Type B pancreatic cell (in vitro differentiated cells): ENCODE measurements at regions not wholly inside any gene's neighbourhood (a gene's known extent, or its start where the extent isn't known, plus 50 kb on each side); places are given as distances from the start of the nearest gene placed in this dataset.

Experiments used
- DNase-seq: peaks from one replicate; pipeline ENCODE4 v3.0.0; 2021; ENCODE audit warnings: mixed read lengths; ENCODE audit not compliant: unreplicated experiment; ENCODE audit errors: extremely low spot score
- H3K27ac Mint-ChIP-seq: 2 replicates; pipeline ENCODE4 v1.8.0; 2021; ENCODE audit warnings: mild to moderate bottlenecking, mixed read lengths
- H3K27me3 Mint-ChIP-seq: 2 replicates; pipeline ENCODE4 v1.8.0; 2021; ENCODE audit warnings: mixed read lengths
- H3K36me3 Mint-ChIP-seq: 2 replicates; pipeline ENCODE4 v1.8.0; 2021; ENCODE audit warnings: mixed read lengths
- H3K4me1 Mint-ChIP-seq: one replicate; pipeline ENCODE4 v1.8.0; 2021; ENCODE audit warnings: mixed read lengths; ENCODE audit not compliant: unreplicated experiment
- H3K4me3 Mint-ChIP-seq: 2 replicates; pipeline ENCODE4 v1.8.0; 2021; ENCODE audit warnings: mild to moderate bottlenecking, mixed read lengths
- H3K9me3 Mint-ChIP-seq: 2 replicates; pipeline ENCODE4 v1.8.0; 2021; ENCODE audit warnings: mixed read lengths
- TF ChIP-seq, protein P1 (sequence below): fragments of 200-600 bp; sonication (generic); conservative IDR thresholded peaks from 2 replicates; pipeline ENCODE4 v1.5.0; 2021; ENCODE audit warnings: antibody characterized with exemption, mild to moderate bottlenecking

DNA sequence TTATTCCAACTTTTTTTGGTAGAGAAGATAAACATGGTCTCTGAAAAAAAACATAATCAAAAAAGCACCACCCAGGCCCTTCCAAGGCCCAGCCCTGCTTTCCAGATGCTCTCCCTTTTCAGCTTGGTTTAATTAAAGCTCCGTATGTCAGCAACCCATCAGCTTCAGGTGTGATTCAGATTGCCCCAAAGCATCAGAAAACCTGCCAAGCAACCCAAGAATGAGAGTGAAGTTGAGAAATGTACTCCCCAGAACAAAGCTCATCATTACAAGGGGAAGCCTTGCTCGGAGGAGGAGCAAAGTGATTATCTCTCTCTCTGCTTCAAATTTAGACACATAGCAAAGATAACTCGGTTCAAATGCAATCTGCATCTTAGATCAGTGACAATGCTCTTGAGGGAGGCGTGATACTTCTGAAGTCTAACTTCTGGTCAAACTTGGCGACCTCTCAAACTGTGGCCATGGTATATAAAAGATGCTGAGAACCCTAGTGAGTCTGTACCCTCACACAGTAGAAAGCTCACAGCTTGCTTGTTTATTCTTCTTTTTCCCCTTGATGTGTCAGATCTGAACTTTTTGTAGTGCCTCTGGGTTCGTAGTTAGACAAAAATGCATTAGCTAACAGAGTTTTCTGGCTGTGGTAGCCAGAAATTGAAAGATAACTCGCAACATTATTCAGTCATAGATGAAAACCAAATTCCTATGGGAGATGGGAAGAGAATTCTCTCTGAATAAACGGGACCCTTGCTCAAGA is 63.3 kb upstream of the ZC3H11B start:
- peaks cover 16% of the 10 kb centered on the region for H3K4me1 Mint-ChIP-seq

GRCh38 chr1:219670426-219671149 is 57.7 kb upstream of the ZC3H11B start:
- Mint-ChIP-seq H3K4me3 (no peak overlapping the region), H3K36me3 (no peaks in the 10 kb centered on the region), H3K9me3 (peaks cover 10% of the 10 kb centered on the region), H3K27me3 (no peaks in the 10 kb centered on the region), H3K4me1 (peaks cover 18% of the 10 kb centered on the region), H3K27ac (no peak overlapping the region)
- TF ChIP-seq, protein P1, sequence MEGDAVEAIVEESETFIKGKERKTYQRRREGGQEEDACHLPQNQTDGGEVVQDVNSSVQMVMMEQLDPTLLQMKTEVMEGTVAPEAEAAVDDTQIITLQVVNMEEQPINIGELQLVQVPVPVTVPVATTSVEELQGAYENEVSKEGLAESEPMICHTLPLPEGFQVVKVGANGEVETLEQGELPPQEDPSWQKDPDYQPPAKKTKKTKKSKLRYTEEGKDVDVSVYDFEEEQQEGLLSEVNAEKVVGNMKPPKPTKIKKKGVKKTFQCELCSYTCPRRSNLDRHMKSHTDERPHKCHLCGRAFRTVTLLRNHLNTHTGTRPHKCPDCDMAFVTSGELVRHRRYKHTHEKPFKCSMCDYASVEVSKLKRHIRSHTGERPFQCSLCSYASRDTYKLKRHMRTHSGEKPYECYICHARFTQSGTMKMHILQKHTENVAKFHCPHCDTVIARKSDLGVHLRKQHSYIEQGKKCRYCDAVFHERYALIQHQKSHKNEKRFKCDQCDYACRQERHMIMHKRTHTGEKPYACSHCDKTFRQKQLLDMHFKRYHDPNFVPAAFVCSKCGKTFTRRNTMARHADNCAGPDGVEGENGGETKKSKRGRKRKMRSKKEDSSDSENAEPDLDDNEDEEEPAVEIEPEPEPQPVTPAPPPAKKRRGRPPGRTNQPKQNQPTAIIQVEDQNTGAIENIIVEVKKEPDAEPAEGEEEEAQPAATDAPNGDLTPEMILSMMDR: no peak
- DNase-seq: no peak

More for the DNA sequence above, 63.3 kb upstream of the ZC3H11B start:
- H3K36me3 Mint-ChIP-seq: no peaks in the 10 kb centered on the region
- H3K27me3 Mint-ChIP-seq: no peaks in the 10 kb centered on the region
- TF ChIP-seq, protein P1: no peak
- H3K4me3 Mint-ChIP-seq: no peak overlapping the region
- no peak overlapping the region for H3K27ac Mint-ChIP-seq
- H3K9me3 Mint-ChIP-seq: peaks cover 10% of the 10 kb centered on the region
- DNase-seq: no peak

DNA sequence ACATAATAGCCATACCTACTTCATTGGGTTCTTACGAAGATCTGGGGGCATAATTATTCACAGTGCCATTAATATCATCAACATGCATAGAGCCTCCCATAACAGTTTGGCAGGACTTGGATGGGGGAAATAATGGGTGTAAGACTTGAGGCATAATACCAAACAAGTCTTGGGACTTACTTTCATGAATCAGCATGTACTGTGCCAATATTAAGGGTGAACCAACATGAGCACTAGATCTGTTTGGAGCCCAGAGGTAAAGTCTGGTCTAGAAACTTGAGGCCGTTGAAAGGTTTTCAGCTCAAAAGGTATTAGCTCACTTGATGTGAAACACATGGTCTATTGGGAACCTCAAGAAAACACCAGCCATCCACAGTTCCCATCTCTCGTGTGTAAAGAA is 56.7 kb upstream of the ZC3H11B start:
- DNase-seq: no peak
- H3K27me3 Mint-ChIP-seq: no peaks in the 10 kb centered on the region
- H3K4me1 Mint-ChIP-seq: peaks cover 21% of the 10 kb centered on the region
- H3K27ac Mint-ChIP-seq: no peak overlapping the region
- no peak overlapping the region for H3K4me3 Mint-ChIP-seq
- peaks cover 2% of the 10 kb centered on the region for H3K9me3 Mint-ChIP-seq
- no peaks in the 10 kb centered on the region for H3K36me3 Mint-ChIP-seq
- TF ChIP-seq, protein P1: no peak

- Mint-ChIP-seq H3K27ac (no peak overlapping the region), H3K4me1 (peaks cover 21% of the 10 kb centered on the region), H3K4me3 (no peak overlapping the region), H3K9me3 (no peaks in the 10 kb centered on the region), H3K27me3 (no peaks in the 10 kb centered on the region), H3K36me3 (no peaks in the 10 kb centered on the region)
- DNase-seq: no peak
- TF ChIP-seq, protein P1: no peak
Observed at GRCh38 chr1:219669042-219669441, 56.1 kb upstream of the ZC3H11B start.

- Mint-ChIP-seq H3K36me3 (no peaks in the 10 kb centered on the region), H3K9me3 (no peaks in the 10 kb centered on the region)
Observed at GRCh38 chr1:219668446-219668845, 55.5 kb upstream of the ZC3H11B start.

More at GRCh38 chr1:219668446-219668845, 55.5 kb upstream of the ZC3H11B start:
- Mint-ChIP-seq H3K27ac (no peak overlapping the region), H3K4me3 (no peak overlapping the region), H3K27me3 (no peaks in the 10 kb centered on the region), H3K4me1 (peaks cover 26% of the 10 kb centered on the region)
- TF ChIP-seq, protein P1: no peak
- no peak for DNase-seq
